Islet of Langerhans (tissue), 1 donor: ENCODE measurements at regions not wholly inside any gene's neighbourhood (a gene's known extent, or its start where the extent isn't known, plus 50 kb on each side); places are given as distances from the start of the nearest gene placed in this dataset.
"Not testable (repeated sequence)": the region's sequence is repeated elsewhere in the genome, so short reads cannot be mapped to it uniquely, and the experiment has no call there.

Experiments used
- FAIRE-seq: peaks from one replicate; lab custom pipeline; 2011; peaks lifted over from hg19 to GRCh38; lab: Jason Lieb, UNC

DNA sequence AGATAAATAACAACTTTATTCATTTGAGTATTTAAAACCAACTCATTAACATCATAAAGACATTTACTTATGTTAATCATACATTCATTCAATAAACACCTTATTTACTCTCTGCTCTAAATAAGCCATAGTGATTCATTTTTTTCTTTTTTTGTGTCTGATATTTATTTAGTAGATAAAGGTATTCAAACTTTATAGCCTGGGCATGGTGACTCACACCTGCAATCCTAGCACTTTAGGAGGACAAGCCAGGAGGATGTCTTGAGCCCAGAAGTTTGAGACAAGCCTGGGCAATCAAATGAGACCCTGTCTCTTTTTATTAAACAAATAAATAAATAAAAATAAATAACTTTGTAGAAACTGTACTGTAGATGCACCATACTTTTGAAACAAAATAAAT lies 771.3 kb upstream of the PCDH7 start:
- FAIRE-seq: no peak

DNA sequence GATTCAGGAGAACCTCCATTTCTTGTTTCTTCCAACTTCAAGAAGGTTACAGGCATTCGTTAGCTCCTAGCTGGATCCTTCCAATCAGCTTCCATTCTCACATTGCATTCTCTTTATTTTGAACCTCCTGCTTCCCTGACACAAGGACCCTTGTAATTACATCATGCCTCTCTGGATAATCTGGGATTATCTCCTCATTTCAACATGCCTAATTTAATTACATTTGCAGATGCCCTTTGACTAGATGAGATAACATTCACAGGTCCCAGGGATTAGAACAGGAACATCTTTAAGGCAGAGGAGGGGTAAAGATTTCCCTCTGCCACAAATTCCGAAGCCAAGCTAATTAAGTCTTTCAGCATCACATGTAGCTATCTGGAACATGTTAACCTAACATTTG lies 753.8 kb upstream of the PCDH7 start:
- no peak for FAIRE-seq

DNA sequence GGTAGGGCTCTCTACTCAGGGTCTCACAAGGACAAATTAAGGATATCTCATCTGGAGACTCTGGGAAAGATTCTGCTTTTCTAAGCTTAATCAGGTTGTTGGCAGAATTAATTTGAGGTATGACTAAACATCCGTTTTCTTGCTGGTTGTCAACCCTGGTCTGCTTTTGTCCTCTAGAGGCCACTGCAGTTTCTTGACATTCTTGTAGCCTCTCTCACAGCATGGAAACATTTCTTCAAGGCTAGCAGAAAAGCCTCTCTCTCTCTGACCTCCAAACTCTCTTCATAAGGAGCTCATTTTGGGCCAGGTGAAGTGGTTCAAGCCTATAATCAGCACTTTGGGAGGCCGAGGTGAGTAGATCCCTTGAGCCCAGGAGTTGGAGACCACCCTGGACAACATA lies 749.5 kb upstream of the PCDH7 start:
- FAIRE-seq: no peak

DNA sequence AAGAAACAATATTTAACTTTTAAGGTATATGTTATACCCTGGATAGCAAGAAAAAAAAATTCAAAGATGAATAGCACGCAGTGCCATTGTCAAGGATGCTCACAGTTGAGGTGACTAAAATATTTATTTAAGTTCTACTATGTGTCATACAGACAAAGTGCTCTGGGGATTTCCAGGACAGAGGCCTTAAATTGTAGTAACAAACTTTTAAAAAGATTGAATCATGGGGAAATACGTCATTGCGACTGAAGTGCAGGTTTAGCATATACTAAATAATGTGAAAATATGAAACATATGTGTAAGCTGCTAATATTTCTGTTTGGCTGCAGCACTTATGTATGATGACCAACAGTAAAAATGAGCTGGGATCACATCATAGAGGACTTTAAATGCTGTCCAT lies 748.0 kb upstream of the PCDH7 start:
- FAIRE-seq: no peak

DNA sequence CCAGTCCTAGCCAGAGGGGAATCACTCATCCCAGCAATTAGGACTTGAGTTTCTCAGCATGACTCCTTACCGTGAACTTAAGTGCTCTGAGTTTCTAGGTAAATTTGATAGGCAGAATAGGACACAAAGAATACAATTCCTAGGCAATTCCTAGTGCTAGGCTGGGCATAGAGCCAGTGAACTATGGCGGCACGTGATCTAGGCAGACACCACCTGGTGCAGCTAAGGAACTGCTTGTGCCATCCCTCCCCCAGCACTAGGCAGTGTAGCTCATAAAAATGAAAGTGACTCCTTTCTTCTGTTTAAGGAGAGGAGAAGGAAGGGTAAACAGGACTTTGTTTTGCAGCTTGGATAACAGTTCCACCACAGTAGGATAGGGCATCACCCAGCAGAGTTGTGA lies 736.3 kb upstream of the PCDH7 start:
- no peak for FAIRE-seq

DNA sequence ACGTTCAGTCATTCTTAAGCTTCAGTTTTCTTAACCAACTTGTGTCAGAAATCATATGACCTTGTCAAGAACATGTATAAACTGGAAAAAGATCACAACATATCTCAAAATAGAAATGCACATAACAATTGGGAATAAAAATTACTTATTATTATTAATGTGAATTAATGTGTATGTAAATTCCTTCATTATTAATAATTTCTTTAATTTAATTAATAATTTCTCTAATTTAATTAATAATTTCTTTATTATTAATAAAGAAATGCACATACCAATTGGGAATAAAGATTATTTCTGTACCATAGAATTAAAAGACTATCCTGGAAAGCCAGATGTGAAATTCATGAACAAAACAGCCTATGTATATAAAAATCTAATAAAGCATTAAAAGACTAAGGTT lies 718.5 kb upstream of the PCDH7 start:
- FAIRE-seq: no peak

DNA sequence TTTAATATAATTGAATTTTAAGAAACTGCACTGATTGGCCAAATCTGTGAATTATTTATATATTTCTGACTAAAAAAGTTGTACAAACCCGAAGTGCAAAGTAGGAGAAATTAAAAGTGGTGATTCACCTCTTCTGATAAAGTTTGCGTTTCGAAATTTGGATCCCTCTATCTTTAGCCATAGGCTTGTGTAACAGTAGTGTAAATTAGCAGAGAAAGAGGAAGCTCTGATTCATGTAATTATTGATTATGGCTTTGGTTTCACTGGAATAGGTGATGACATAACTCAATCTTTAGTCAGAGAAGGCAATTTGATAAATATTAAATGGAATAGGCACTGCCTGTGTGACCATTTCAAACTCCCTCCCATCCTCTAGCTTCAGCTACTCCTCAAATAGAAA lies 717.8 kb upstream of the PCDH7 start:
- FAIRE-seq: no peak

DNA sequence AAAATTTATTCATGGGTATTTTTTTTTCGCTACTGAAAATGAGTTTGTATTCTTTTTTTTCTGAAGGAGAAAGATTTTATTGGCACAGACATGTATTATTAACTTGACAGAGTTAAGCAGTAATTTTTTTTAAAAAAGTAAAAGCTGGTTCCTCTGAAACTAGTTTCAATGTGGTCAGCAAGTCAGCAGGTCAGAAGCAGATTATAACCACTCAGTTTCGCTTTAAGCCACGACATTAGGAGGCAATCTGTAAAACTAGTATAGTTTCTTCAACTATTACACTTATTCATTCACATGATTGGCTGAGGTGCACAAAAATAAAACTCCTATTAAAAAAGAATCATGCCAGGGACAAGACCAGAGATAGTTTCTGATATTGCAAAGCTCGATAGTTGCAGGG lies 714.2 kb upstream of the PCDH7 start:
- FAIRE-seq: no peak

DNA sequence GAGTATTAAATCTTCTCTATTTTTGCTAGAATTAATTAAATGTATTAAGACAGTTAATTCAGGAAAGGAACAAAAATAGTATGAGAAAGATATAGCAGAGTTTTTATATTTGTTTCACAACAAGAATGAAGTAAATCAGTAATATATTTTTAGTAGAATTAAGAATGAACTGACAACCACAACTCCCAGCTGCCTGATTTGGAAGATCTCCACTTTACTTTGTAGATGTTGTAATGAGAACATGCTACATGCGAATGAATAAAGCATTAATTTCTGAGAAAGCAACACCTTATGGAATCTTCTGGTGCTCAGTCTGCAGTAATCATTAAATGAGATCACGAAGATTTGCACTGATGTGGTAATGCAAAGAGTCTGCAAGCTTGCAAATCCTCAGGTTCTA lies 695.6 kb upstream of the PCDH7 start:
- FAIRE-seq: no peak

DNA sequence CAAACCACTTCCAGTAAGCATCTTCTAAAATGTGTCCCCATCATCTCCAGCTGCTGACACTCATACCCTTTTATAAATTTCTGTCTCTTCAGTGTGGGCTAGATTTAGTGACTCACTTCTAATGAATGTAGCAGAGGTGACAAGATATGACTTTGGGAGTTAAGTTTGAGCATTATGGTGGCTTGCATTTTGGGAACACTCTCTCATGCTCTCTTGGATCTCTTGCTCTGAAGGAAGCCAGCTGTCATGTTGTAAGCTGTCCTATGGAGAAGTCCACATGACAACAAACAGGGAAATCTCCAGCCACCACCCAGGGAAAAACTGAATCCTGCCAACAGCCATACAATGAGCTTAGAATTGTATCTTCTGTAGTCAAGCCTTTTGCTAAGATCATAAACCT lies 691.3 kb upstream of the PCDH7 start:
- no peak for FAIRE-seq

DNA sequence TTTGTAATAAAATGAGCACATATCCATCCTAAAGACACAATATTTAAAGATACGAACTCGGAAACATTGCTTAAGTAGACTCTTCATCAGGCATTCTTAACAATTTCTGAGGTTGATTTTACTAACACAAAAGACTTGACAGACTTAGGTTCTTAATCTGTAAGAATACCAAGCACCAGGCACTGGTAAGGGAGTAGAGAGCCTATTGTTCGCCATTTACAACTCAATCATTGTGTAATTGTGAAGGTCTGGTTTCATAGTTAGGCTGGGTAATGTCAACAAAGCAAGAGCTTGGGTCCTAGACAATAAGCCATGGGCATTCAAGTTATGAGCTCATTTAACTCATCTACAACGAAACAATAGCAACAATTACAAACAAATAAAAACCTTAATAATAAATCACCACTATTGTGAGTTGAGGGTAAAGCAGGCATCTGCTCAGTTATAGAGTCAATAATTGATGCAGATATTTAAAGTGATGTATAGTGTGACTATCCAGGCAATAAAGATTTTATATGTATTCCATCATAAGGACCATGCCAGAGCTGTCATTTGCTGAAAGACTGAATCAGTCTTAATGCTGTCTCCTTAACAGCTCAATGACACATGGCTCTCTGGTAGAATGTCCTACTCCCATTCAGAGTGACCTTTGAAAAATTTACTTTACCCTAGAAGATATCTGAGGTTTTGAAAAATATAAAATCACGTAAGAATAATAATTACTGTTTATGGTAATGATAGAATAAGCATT lies 664.0 kb upstream of the PCDH7 start:
- FAIRE-seq: no peak

DNA sequence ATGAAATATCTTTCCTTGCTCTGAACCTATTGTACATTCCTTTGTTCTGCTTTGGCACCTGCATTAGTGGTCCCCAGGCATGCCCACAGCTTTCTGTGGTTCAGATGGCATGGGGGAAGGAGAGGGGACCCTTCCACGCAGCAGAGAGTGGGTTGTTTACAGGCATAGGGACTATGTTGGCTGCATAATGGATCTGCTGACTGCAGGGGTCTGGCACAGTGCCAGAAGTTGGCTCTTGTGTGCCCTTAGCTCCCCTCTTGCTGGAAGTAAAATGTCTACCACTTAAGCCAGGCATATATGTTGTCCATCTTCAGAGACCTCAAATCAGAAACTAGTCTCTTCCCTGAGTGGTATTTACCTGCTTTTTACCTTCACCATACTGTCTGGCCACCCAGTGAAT lies 651.9 kb upstream of the PCDH7 start:
- FAIRE-seq: no peak

DNA sequence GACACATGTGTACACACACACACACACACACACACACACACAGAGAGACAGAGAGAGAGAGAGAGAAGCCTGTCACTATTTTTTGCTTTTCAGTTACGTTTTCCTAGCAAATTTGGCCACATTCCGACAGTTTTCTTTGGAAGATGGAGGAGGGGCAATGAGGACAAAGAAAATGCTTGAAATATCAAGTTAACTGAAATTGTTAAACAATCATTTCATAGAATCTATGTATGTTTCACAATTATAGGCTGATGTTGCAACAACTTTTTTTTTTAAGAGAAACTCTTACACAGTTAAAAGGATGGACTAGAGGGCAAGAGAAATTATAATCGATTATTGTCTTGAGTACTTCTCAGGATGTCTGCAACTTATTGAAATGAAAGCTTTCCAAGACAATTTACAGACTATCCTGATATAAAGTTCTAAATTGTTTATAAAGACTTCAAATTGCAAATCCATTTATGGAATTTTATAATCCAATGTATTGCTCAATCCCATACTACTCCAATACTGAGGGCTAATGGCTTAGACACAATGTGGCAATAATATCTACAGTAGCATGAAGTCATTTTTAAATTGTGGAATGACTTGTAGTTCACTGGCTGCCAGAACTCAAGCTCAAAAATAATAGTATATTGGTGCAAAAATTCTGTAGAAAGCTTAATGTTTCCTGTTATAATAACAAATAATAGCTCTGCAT lies 647.0 kb upstream of the PCDH7 start:
- FAIRE-seq: no peak

DNA sequence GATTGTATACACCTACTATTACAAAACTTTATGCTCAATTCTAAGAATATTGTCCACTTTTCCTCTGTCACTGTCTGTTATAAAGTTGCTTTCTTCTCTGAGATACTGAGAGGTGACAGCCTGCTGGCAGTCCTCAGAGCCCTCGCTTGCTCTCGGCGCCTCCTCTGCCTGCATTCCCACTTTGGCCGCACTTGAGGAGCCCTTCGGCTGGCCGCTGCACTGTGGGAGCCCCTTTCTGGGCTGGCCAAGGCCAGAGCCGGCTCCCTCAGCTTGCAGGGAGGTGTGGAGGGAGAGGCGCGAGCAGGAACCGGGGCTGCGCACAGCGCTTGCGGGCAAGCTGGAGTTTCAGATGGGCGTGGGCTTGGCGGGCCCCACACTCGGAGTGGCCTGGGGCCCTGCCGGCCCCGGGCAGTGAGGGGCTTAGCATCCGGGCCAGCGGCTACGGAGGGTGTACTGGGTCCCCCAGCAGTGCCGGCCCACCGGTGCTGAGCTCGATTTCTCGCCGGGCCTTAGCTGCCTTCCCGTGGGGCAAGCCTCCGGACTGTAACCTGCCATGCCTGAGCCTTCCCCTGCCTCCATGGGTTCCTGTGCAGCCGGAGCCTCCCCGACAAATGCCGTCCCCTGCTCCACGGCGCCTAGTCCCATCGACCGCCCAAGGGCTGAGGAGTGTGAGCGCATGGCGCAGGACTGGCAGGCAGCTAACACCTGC lies 627.6 kb upstream of the PCDH7 start:
- not testable (repeated sequence) for FAIRE-seq

DNA sequence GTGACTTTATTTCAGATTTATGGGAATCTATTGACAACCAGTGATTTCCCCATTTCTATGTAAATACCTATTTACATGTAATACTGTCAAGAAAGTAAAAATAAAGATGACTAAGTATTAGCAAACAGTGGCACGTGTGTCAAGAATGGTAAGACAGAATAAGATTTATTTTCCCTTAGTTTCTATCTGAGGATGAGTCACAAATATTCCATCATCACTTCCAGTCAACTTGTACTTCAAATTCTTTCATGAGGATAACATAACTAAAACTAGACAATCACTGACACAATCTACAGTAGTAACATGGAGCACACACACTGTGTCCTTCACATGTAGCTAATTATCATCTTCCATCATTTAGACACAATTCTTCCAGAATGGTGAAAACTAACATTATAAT lies 625.3 kb upstream of the PCDH7 start:
- no peak for FAIRE-seq

DNA sequence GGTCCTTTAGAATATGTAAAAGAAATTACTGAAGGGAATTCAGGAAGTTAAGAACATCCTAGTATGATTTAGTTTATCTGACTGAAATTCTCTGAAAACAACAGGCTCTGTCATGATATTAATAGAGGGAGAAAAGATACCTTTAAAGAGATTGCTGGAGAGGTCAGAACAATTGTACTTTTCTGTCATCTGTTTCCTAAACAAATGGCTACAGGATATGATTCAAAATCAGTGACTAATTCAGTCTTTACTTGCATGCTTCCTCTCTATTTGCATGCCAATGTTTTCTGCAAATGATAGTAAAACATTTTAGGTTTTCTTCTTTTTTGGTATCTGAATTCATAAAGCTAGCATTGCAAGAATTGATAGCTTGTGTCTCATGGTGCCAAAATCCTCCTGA lies 616.7 kb upstream of the PCDH7 start:
- FAIRE-seq: no peak

DNA sequence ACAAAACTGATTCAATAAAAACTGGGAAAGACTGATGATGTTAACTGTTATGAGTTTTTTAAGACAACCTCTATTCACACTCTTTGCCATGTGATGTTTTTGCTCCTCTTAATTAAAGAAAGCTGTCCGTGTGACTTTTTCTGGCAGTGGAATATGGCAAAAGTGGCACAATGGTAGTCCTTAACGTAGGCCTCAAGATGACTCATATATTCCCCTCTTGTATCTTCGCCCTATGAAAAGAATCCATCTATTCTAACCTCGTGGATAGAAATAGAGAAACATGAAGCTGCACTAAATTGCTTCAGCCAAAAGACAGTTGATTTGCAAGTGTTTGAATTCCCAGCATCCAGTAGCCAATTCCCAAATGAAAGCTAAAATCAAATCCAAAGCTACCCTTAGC lies 603.8 kb upstream of the PCDH7 start:
- FAIRE-seq: no peak

DNA sequence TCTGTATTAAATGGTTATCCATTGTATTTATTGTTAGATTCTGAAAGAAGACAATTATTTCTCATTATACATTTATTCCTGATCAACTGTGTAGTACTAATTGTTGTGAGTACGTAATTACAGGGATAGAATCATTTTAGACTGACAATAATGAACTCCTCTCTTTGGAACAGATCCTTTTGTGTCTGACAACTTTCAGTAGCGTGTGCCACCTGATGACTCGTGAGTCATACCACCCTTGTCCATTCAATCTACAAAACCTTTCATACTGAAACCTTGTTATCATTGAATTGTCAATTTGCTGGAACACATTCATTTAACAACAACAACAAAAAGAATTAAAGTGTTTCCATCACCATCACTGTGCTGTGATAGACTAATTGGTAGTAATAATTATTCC lies 602.7 kb upstream of the PCDH7 start:
- no peak for FAIRE-seq

DNA sequence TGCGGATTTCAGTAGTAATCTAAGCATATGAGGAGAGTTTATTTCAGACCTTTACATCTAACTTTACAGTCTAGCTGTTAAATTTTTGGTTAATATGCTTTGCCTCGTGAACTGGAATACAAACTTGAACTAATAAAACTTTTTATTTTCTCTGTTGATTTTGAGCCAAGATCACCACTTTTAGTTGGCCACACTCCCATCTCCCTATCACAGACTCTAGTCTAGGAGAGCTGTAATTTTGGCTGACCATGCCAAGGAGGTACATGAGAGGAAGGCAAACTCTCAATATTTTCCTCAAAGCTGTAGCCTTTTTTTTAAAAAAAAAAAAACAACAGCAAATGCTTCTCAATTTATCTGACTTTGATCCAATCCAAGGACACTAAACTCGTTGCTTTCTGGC lies 597.5 kb upstream of the PCDH7 start:
- FAIRE-seq: no peak

DNA sequence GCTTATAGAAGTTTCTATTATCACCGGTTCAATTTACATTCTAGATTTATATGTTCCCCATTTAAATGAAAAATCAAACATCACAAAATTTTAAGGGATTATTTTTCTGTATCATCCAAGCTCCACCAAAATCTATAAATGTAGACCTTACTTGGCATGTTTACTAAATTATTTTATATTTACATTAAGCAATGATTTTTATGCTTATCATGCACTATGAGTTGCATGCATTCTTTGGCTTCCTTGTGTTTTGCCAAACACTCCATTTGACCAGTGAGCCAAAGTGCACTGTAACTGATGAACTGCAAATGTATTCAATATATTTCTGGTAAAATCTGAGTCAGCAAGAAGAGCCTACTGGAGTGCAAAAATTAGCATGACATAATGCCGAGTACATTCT lies 595.5 kb upstream of the PCDH7 start:
- not testable (repeated sequence) for FAIRE-seq

DNA sequence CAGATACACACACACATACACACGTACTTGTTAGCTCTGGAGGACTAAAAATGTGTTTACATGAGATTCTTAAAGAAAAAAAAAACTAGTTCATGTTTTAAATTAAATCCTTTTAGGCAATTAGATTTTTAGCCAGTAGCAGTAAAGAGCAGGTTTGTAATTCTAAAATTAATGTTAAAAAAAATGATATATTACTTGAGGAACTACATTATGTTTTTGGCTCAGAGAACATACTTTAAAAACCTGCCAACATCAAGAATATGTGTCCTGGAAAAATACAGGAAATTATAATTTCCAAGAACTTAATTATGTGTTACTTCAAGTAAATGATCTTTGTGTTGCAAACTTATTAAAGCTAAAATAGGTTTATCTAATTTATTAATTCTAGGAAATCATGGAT lies 594.3 kb upstream of the PCDH7 start:
- peak; percentile 100 for FAIRE-seq

DNA sequence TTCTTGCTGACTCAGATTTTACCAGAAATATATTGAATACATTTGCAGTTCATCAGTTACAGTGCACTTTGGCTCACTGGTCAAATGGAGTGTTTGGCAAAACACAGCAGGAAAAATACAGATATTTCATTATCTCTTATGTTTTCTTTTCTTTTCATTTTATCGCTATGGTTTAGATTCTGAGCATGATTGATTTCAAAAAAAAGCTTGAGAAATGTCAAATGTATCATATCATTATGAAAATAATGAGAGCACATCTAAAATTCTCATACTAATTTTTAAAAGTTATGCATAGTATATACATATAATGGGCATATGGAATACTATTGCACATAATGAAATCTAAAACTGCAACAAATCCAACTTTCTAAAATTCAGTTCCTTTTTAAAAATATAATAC lies 593.8 kb upstream of the PCDH7 start:
- no peak for FAIRE-seq

DNA sequence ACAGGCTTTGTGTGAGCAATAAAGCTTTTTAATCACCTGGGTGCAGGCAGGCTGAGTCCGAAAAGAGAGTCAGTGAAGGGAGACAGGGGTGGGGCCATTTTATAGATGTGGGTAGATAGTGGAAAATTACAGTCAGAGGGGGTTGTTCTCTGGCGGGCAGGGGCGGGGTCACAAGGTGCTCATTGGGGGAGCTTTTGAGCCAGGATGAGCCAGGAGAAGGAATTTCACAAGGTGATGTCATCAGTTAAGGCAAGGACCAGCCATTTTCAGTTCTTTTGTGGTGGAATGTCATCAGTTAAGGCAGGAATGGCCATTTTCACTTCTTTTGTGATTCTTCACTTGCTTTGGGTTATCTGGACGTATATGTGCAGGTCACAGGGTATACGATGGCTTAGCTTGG lies 571.3 kb upstream of the PCDH7 start:
- FAIRE-seq: not testable (repeated sequence)

DNA sequence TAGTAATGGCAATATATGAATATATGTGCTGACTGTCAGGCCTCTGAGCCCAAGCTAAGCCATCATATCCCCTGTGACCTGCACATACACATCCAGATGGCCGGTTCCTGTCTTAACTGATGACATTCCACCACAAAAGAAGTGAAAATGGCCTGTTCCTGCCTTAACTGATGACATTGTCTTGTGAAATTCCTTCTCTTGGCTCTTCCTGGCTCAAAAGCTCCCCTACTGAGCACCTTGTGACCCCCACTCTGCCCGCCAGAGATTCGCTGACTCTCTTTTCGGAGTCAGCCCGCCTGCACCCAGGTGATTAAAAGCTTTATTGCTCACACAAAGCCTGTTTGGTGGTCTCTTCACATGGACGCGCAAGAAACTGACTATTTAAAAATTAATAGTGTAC lies 570.6 kb upstream of the PCDH7 start:
- FAIRE-seq: not testable (repeated sequence)
